WI38 (cell line): ENCODE measurements at regions not wholly inside any gene's neighbourhood (a gene's known extent, or its start where the extent isn't known, plus 50 kb on each side); places are given as distances from the start of the nearest gene placed in this dataset.

Experiments
- H3K4me3 ChIP-seq: 2 replicates; pipeline ENCODE4 v1.5.1; 2011; ENCODE audit warnings: low read depth, mild to moderate bottlenecking, control low read depth, low read length
- TF ChIP-seq, protein P1 (sequence below): IDR thresholded peaks from 2 replicates; pipeline ENCODE4 v1.5.1; 2012; ENCODE audit warnings: low read depth, mild to moderate bottlenecking, control low read depth, low read length

DNA sequence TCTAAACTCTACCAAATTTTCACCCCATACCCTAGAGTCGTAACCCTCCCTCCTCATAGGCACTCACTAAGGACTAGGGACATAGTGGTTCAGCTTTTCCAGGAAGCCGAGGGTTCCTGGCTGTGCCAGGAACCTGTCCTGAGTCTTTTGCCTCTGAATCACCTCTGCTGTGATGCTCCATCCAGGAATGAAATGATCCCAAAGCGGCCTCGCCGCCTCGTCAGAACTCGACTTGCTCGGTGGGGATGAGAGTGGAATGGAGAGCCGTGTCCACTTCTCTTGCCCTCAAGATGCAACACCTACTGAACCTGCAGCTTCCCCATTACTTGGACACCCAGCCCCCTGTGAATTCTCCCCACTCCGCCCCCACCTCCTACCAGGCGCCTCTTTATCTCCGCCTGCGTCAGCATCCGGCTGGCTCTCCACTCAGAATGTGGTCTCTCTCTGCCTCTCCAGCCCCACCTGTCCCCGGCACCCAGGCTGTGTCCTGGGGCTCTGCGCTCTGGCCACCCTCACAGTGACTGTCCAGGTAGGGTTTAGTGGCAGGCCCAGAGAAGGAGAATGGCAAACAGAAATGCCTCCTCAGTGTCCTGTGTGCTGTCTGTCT lies 366.1 kb upstream of the ZNF32 start:
- TF ChIP-seq, protein P1, sequence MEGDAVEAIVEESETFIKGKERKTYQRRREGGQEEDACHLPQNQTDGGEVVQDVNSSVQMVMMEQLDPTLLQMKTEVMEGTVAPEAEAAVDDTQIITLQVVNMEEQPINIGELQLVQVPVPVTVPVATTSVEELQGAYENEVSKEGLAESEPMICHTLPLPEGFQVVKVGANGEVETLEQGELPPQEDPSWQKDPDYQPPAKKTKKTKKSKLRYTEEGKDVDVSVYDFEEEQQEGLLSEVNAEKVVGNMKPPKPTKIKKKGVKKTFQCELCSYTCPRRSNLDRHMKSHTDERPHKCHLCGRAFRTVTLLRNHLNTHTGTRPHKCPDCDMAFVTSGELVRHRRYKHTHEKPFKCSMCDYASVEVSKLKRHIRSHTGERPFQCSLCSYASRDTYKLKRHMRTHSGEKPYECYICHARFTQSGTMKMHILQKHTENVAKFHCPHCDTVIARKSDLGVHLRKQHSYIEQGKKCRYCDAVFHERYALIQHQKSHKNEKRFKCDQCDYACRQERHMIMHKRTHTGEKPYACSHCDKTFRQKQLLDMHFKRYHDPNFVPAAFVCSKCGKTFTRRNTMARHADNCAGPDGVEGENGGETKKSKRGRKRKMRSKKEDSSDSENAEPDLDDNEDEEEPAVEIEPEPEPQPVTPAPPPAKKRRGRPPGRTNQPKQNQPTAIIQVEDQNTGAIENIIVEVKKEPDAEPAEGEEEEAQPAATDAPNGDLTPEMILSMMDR = no peak
- H3K4me3 ChIP-seq = no peak overlapping the region

DNA sequence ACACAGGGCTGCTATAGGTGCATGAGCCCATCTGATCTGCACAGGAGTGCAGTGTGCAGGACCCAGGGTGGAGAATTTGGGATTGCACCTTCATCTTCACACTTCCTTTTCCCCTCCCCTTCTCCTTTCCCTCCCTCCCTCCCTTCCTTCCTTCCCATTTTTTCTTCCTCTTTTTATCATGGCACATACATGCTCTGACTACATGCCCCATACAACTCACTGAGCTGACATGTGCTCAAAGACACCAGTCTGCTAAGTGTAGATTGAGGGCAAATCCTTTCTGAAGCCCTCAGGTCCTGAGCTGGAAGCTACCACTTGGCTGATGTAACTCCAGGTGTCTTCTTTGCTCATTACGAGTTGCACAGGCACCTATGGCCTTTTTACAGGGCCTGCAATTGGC lies 365.3 kb upstream of the ZNF32 start:
- H3K4me3 ChIP-seq = no peak overlapping the region
- TF ChIP-seq, protein P1 = no peak

DNA sequence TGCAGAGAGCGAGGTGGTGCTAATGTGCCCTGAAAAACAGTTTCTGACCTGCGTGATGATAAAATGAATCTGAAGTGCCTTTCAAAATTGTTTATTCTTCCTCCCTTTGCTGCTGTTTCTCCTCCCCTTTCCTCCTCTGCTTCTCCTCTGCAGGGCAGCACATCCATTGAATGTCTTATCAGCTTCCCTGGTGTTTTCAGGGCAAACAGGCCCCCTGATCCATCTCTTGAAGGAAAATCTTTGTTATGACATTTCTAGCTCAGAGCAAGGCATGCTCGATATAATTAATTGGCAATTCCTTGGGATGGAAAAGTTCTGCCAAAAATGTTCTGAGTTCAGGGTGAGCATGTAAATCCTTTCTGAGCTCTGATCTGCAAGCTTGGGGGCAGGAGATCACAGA lies 364.2 kb upstream of the ZNF32 start:
- TF ChIP-seq, protein P1 = no peak
- H3K4me3 ChIP-seq = no peak overlapping the region

DNA sequence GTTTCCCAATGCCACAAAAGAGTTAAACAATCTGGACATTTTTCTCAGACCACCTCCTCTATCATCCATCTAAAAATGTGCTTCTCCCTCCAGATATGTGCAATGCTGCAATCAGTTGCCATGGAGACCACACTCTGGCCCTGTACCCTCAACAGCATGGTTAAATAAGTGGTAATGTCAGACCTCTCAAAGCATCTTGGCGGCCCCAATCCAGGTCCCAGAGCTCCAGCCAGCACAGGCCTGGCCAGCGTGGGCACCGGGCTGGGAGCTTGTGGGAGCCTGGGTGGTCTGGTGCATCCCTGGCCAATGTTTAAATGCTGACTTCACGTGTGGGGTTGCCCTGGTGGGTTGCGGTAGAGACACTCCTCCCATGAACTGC lies 362.9 kb upstream of the ZNF32 start:
- no peak overlapping the region for H3K4me3 ChIP-seq
- TF ChIP-seq, protein P1 = no peak

DNA sequence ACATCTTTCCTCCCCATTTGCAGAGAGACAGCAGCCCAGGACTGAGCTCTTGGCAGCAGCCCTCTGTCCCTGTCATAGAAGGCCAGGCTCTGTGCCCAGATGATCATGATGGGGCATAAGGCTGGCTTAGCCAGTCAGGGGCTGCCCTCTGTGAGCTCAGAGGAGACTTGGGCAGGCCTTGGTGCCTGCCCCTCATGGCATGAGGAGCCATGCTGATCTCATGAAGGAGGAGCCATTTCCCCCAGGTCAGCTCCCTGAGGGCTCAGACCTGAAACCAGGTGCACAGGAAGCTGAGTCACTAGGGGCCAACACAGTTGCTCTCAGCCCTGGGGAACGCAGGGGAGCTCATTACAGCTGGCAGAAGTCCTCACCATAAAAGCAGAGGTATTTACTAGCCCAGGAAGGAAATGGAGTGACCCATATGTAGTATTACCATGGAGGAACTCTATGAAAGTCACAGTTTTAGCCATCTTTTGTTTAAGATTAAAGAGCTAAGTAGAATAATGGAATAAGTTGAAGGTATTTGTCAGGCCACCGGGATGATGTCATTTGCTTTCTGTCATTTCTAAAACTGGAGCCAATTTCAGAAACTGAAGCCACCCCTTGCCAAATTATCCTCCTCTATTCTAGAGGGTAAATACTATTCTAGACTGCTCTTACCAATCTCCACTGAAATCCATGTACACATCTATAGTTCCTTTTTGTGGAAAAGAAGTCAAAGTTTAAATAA lies 362.4 kb upstream of the ZNF32 start:
- TF ChIP-seq, protein P1 = no peak
- no peak overlapping the region for H3K4me3 ChIP-seq

DNA sequence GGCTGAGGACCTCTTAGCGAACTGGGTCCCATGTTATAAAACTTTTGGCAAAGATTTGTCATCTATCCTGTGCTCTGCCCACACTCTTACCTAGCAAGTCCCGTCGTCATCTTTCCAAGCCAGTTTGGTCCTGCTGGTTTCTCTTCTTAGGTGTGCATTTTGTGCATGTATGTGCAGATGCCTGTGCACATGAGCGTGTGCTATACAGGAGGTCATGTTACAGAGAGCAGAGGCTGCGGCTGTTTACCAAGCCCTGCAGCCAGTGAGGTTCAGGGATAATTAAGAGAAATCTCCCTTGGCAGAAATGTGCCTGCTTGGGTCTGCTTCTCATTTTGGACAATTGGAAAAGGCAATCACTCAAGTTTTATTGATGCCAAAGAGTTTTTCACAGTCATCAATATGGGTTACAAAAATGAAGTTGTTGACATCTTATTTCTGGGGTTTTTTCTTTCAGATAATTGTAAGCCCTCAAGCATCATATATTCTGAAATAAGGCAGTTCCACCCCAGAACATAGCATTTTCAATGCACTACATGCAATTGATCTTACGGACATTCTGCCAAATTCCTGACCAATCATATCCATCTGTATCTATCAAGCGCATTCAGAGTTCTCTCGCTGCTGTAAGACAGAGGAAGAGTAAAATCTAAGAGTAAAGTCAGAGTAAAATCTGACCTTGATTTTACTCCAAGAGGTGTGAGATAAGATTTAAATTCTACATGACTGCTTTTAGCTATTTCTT lies 361.4 kb upstream of the ZNF32 start:
- H3K4me3 ChIP-seq = no peak overlapping the region
- TF ChIP-seq, protein P1 = no peak
